ENCODE measurements at regions not wholly inside any gene's neighbourhood (a gene's known extent, or its start where the extent isn't known, plus 50 kb on each side); places are given as distances from the start of the nearest gene placed in this dataset.
"Not testable (repeated sequence)": the region's sequence is repeated elsewhere in the genome, so short reads cannot be mapped to it uniquely, and the experiment has no call there.

GRCh38 chr14:37891500-37891899, 296.1 kb downstream of the TTC6 start:
- DNase-seq (ENCODE audit: low spot score), result not testable (repeated sequence)

DNA sequence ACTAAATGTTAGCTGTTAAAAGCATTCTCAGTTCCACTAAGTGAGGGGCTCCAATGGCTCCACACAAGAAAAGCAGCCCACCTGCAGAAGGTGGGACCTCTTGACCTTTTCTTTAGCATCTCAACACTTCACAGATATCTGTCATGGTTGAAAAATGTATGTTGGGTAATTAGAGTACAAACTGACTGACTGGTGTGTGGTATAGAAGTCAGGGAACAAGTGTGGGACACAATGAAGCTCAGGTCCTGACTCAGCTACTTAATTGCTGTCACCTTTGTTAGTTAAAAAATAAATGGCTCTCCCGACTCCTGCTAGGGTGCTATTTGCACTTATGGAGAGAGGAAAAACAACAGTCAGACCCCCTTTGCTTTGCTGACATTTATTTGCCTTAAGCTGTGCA, 299.0 kb downstream of the TTC6 start:
- DNase-seq (ENCODE audit: low spot score), result no peak

DNA sequence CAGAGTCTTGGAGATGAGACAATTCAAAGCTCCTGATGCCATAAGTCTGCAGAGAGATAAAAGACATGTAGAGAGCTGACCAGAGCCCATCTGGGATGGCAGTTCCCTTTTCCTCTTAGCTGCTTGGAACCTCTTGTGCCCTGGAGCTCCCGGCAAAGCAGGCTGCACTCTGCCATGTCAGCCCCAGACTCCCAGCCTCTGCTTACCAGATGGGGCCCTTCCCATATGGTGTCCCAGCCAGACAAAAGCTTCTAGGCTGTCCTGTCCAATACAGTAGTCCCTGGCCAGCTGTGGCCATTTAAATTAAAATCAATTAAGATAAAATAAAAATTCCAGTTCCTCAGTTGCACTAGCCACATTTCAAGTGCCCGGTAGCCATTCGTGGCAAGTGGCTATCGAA, 303.9 kb downstream of the TTC6 start:
- no peak for DNase-seq (ENCODE audit: low spot score)

GRCh38 chr14:37900561-37900960, 305.1 kb downstream of the TTC6 start:
- DNase-seq (ENCODE audit: low spot score), result no peak

DNA sequence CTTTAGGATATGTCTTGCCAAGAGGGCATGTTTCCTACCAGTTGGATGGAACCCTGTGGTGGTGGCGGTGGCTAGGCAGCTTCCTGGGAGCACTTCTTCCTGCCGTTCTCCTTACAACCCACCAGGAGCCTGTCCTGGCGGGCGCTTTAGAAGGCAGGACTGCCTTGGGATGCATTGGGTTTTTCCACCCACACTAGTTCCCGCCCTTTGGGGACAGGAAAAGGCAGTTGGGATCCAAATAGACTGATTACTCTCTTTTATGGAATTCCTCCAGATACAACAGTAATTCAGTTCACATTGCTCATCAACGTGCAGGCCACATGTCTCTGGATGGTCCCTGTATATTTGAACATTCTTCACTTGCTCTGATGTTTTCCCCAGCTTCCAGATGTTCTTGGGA, 305.7 kb upstream of the SSTR1 start:
- DNase-seq (ENCODE audit: low spot score), result no peak

DNA sequence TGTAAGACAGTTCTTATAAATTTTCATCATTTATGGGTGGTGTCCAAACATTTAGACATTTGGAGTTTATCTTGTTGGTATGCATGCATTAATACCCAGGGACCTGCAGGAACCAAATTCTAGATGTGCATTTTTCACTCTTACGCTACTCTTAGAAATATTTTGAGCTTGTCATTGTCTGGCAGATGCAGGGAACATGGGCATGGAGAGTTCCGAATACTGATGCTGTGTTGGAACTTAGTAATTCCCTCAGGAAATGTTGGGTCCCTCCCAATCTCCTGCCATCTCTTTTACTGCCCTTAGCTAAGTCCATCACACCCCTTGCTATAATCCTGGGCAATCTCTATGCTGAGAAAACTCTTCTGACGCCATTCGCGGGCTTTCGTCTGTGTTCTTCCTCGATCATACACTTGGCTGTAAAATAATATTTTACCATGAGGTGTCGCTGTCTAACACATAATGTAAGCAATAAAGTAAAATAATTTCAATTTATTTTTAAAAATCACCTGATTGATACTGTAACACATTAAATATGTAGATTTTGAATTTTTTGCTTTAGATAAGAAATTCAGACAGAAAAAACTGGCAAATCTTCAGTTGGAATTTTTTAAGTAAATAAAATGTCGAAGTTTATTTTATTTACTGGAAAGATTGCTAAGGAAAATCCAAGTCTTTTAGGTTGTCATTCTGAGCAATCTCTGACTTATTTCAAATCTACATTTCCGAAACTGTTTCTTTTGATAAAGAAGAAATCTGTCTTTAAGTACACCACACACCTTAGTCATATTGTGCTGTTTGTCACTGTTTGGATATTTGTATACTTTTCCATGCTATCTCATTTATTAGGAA, 304.1 kb upstream of the SSTR1 start:
- DNase-seq (ENCODE audit: low spot score), result peak; percentile 43

DNA sequence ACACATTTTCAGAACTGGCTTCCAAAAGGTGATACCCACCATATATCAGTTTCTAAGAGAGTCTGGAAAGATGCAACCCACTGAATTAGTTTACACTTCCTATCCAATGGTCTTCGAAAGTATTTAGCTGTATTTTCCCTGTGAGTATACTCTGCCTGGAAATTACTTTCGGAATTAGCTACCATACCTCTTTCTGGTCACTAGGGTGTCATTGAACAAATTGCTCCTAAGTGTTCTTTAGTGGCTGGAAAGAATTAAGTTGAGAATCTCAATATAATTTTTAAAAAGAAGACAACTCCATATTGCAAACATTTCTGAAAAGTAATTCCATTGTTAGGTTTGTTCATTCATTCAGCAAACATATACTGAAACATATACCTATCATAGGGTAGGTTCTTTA, 283.1 kb upstream of the SSTR1 start:
- DNase-seq (ENCODE audit: low spot score), result no peak

GRCh38 chr14:37932008-37932407, 275.7 kb upstream of the SSTR1 start:
- no peak for DNase-seq (ENCODE audit: low spot score)

DNA sequence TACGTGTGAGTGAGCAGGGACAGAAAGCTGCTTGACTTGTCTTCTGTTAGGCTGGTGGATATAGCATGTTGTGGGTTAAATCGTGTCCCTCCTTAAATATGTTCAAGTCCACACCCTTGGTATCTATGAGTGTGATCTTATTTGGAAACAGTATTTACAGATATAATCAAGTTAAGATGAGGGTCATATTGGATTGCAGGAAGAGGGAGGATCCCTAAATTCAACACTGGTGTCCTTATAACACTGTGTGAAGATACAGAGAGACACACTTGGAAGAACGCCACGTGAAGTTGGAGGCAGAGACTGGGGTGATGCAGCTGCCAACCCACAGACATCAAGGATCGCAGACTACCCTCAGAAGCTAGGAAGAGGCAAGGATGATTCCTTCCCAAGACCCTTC, 275.2 kb upstream of the SSTR1 start:
- DNase-seq (ENCODE audit: low spot score), result no peak

DNA sequence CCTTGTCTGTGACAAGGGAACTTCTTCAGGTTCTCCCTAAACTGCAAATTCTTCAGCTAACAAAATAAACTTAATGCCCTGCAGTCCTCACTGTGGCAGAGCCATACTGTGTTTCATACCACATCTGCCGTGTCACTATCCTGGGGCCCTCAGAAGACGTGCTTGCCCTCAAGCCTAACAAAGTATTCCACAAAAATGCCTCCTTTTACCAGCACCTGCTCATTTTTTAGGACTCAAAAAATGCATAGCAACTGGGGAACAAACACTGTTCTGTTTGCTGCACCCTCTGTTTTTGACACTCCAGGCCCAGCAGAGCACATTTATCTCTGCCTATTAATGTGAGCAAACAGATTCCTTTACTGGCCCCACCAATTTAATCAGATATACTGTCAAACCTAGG, 270.7 kb upstream of the SSTR1 start:
- DNase-seq (ENCODE audit: low spot score), result no peak

- no peak for DNase-seq (ENCODE audit: low spot score)
Measured at GRCh38 chr14:37939442-37940028, 268.2 kb upstream of the SSTR1 start.

GRCh38 chr14:37945959-37946358, 261.7 kb upstream of the SSTR1 start:
- DNase-seq (ENCODE audit: low spot score), result no peak

DNA sequence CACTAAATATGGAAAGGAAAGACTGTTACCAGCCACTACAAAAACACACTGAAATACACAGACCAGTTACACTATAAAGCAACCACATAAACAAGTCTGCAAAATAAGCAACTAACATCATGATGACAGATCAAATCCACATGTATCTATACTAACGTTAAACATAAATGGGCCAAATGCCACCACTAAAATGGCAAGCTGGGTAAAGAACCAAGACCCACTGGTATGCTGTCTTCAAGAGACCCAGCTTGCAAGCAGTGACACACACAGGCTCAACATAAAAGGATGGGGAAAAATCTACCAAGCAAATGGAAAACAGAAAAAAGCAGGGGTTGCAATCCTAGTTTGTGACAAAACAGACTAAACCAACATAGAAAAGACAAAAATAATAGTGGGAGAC, 260.9 kb upstream of the SSTR1 start:
- no peak for DNase-seq (ENCODE audit: low spot score)

GRCh38 chr14:37948266-37948665, 259.4 kb upstream of the SSTR1 start:
- DNase-seq (ENCODE audit: low spot score), result no peak

- DNase-seq (ENCODE audit: low spot score), result no peak
Measured at GRCh38 chr14:37968664-37969240, 239.0 kb upstream of the SSTR1 start.

DNA sequence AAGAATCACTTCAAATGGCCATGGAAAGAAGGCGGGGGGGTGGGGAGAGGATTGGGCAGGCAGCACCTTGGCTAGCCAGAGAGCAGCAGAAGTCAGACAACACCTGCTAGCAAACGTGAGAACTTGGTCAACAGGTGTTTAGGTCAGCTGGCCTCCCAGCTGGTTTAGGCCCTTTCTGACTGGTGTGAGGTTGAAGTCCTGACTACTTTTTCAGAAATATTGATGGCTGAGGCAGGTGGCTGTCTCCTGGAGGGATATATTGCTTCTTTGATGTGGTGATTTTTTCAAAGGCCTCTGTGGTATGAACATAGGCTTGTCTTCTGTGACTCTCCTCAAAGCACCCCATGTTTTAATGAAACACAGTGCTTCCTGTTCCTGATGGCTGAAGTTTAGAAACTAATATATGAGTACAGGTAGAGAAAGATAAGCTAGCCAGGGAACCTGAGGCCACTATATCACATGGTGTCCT, 238.2 kb upstream of the SSTR1 start:
- no peak for DNase-seq (ENCODE audit: low spot score)

GRCh38 chr14:37970696-37971095, 237.0 kb upstream of the SSTR1 start:
- DNase-seq (ENCODE audit: low spot score), result no peak

DNA sequence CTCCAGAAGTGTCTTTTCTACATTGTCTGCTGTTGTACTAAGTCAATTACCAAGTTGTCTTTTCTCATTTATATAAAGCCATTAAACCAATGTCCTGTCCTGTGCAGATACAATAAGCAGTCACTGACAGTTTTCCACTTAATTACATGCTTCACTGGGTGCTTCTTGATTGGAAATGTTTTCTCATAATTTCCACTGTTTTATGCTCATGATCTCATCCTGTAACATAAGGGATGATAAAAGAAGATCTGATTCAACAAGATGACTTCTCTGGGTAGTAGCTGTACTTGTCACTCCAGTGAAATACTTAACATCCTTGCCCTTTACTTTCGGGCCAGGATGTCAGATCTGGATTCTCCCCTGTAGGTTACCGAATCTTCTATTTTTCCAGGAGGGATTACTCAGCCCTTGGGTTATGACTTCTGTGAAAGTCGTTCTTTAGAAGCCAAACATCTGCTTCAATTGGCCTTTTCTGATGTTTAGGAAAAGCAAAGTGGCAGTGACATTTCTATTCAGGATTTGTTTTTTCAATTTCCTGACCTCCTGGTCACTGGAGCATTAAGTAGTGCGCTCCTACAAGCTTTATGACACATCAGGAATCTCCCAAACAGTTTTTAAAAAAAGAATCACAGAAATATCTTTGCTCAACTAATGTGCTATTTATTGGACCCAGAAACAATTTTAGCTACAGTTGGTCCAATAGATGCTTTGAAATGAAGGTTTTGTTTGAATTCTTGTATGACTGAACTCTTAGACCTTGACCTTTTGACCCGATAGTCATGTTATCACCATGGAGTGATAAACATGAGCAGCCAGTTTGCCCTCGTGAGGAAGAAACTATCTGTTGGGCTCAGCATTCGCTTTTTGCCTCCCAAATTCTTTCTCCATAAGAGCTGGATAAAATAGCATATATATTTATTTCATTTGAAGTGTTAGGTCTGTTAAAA, 234.5 kb upstream of the SSTR1 start:
- DNase-seq (ENCODE audit: low spot score), result no peak

- no peak for DNase-seq (ENCODE audit: low spot score)
Measured at GRCh38 chr14:37974421-37974820, 233.3 kb upstream of the SSTR1 start.

- no peak for DNase-seq (ENCODE audit: low spot score)
Measured at GRCh38 chr14:37977481-37977880, 230.2 kb upstream of the SSTR1 start.

- peak; percentile 34 for DNase-seq (ENCODE audit: low spot score)
Measured at GRCh38 chr14:37985826-37986470, 221.8 kb upstream of the SSTR1 start.

DNA sequence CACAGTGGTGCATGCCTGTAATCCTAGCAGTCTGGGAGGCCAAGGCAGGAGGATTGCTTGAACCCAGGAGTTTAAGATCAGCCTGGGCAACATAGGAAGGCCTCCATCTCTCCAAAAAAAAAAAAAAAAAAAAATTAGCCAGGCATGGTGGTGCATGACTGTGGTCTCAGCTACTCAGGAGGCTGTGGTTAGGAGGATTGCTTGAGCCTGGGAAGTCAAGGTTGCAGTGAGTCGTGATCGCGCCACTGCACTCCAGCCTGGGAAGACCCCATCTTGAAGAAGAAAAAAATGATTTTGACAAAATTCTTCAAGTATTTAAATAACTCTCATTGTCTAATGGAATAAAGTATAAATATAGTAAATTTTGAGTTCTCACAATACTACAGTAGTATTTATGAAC, 219.2 kb upstream of the SSTR1 start:
- DNase-seq (ENCODE audit: low spot score), result no peak

Measured in Ammon's horn (tissue), 1 donor.